22Rv1 (cell line): ENCODE measurements at regions not wholly inside any gene's neighbourhood (a gene's known extent, or its start where the extent isn't known, plus 50 kb on each side); places are given as distances from the start of the nearest gene placed in this dataset.

Experiments
- ZFX ChIP-seq: fragments of 450-650 bp; IDR thresholded peaks from 2 replicates; pipeline ENCODE4 v1.6.1; 2017; ENCODE audit warnings: antibody characterized with exemption, borderline replicate concordance
- TF ChIP-seq, protein P1 (sequence below): fragments of 450-650 bp; IDR thresholded peaks from 2 replicates; pipeline ENCODE4 v1.5.1; 2017; ENCODE audit warnings: mild to moderate bottlenecking

DNA sequence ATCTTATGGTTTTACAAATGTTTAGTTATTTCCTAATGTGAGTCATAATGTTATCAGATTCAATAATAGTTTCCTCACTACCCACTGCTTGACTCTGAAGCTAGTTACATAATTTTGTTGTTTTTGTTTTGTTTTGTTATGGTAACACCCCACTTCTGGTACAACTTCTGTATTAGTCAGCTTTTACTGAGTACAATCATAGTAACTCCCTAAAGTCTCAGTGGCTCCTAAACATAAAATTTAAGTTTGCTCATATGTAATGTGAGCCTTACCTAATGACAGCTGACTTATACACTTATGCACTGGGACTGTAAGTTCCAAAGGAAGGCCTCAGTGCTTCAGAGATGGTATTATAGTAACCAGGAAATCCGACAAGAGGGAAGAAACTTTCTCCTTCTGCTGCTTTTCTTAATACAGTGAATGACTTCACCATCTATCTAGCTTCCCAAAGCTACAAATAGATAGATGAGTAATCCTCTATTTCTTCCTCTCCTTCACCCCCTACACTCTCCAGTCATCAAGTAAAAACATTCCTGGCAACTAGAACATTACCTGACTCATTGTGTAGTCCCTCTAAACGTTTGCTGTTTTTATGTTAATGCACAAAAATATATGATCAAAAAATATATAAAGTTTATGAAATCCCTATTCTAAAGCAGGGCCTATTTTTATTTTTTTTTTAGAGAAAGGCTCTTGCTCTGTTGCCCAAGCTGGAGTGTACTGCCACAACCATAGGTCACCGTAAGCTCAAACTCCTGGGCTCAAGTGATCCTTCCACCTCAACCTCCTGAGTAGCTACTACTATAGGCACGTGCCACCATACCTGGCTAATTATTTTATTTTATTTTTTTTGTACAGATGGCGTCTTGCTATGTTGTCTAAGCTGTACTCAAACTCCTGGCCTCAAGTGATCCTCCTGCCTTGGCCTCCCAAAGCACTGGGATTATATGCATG lies 563.0 kb downstream of the SOX6 start:
- TF ChIP-seq, protein P1, sequence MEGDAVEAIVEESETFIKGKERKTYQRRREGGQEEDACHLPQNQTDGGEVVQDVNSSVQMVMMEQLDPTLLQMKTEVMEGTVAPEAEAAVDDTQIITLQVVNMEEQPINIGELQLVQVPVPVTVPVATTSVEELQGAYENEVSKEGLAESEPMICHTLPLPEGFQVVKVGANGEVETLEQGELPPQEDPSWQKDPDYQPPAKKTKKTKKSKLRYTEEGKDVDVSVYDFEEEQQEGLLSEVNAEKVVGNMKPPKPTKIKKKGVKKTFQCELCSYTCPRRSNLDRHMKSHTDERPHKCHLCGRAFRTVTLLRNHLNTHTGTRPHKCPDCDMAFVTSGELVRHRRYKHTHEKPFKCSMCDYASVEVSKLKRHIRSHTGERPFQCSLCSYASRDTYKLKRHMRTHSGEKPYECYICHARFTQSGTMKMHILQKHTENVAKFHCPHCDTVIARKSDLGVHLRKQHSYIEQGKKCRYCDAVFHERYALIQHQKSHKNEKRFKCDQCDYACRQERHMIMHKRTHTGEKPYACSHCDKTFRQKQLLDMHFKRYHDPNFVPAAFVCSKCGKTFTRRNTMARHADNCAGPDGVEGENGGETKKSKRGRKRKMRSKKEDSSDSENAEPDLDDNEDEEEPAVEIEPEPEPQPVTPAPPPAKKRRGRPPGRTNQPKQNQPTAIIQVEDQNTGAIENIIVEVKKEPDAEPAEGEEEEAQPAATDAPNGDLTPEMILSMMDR, result no peak
- no peak for TF ChIP-seq ZFX
